ENCODE measurements at regions not wholly inside any gene's neighbourhood (a gene's known extent, or its start where the extent isn't known, plus 50 kb on each side); places are given as distances from the start of the nearest gene placed in this dataset.

DNA sequence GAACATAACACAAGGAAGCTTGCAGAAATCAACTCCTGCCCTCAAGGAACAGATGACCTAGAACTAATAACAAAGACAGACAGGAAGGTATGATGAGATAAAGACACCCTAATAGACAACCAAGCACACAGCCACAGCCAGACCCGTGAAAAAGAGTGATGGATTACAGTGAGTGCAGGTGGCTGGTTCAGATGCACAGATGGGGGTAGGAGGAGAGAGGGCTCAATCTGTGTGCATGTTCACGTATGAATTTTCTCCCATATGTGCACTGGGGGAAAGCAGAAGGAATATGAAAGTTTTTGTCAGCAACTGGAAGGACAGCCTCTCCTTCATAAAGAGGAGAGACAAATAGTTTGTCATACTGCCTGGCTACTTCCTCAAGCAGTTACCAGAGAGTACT lies 367.1 kb downstream of the PBX1 start:
- Histone ChIP-seq H3K36me3 (ENCODE audit: control insufficient read depth, insufficient read depth, low read length) (no peaks in the 10 kb centered on the region), H3K27me3 (replicated peaks; ENCODE audit: control insufficient read depth, insufficient read depth, low read length) (no peaks in the 10 kb centered on the region; the same call in 1 of the 2 replicates), H3K4me3 (replicated peaks; ENCODE audit: low read depth, low read length) (no peak overlapping the region)
- DNase-seq (ENCODE audit: extremely low read depth, insufficient read length), result no peak
- TF ChIP-seq, protein P1, sequence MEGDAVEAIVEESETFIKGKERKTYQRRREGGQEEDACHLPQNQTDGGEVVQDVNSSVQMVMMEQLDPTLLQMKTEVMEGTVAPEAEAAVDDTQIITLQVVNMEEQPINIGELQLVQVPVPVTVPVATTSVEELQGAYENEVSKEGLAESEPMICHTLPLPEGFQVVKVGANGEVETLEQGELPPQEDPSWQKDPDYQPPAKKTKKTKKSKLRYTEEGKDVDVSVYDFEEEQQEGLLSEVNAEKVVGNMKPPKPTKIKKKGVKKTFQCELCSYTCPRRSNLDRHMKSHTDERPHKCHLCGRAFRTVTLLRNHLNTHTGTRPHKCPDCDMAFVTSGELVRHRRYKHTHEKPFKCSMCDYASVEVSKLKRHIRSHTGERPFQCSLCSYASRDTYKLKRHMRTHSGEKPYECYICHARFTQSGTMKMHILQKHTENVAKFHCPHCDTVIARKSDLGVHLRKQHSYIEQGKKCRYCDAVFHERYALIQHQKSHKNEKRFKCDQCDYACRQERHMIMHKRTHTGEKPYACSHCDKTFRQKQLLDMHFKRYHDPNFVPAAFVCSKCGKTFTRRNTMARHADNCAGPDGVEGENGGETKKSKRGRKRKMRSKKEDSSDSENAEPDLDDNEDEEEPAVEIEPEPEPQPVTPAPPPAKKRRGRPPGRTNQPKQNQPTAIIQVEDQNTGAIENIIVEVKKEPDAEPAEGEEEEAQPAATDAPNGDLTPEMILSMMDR (IDR thresholded peaks at IDR 0.05; ENCODE audit: insufficient read depth, low read length, poor library complexity, severe bottlenecking), result no peak

DNA sequence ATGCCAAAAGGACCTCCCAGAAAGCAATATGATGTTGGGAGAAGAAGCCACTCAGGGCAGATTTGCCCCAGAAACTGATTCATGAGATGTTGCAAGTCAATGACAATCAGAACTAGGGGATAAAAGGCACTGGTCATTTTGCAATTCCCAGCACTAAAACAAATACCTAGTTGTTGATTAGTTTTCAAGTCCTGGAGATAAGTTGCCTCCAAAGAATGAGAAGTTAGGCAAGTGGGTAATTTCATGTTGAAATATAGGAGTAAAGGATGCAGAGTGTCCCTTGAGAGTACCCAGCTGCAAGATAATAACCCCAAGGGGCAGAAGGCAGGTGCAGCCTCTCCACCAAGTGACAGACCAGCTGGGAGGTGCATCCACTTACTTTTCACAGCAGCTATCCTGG lies 363.6 kb downstream of the PBX1 start:
- no peak for DNase-seq (ENCODE audit: extremely low read depth, insufficient read length)
- TF ChIP-seq, protein P1 (IDR thresholded peaks at IDR 0.05; ENCODE audit: insufficient read depth, low read length, poor library complexity, severe bottlenecking), result no peak
- H3K36me3 ChIP-seq (ENCODE audit: control insufficient read depth, insufficient read depth, low read length), result no peaks in the 10 kb centered on the region
- H3K4me3 ChIP-seq (replicated peaks; ENCODE audit: low read depth, low read length), result no peak overlapping the region
- no peaks in the 10 kb centered on the region; the same call in 1 of the 2 replicates for H3K27me3 ChIP-seq (replicated peaks; ENCODE audit: control insufficient read depth, insufficient read depth, low read length)

- no peak for DNase-seq (ENCODE audit: extremely low read depth, insufficient read length)
- Histone ChIP-seq H3K36me3 (ENCODE audit: control insufficient read depth, insufficient read depth, low read length) (no peaks in the 10 kb centered on the region), H3K4me3 (replicated peaks; ENCODE audit: low read depth, low read length) (no peak overlapping the region), H3K27me3 (replicated peaks; ENCODE audit: control insufficient read depth, insufficient read depth, low read length) (no peaks in the 10 kb centered on the region)
- TF ChIP-seq, protein P1 (IDR thresholded peaks at IDR 0.05; ENCODE audit: insufficient read depth, low read length, poor library complexity, severe bottlenecking), result no peak
These were observed 362.5 kb downstream of the PBX1 start for GRCh38 chr1:164921493-164921892.

GRCh38 chr1:164918140-164918539 lies 359.2 kb downstream of the PBX1 start:
- no peaks in the 10 kb centered on the region; the same call in 1 of the 2 replicates for H3K27me3 ChIP-seq (replicated peaks; ENCODE audit: control insufficient read depth, insufficient read depth, low read length)
- no peaks in the 10 kb centered on the region for H3K36me3 ChIP-seq (ENCODE audit: control insufficient read depth, insufficient read depth, low read length)
- H3K4me3 ChIP-seq (replicated peaks; ENCODE audit: low read depth, low read length), result no peak overlapping the region
- DNase-seq (ENCODE audit: extremely low read depth, insufficient read length), result no peak
- TF ChIP-seq, protein P1 (IDR thresholded peaks at IDR 0.05; ENCODE audit: insufficient read depth, low read length, poor library complexity, severe bottlenecking), result no peak

GRCh38 chr1:164914208-164914607 lies 355.2 kb downstream of the PBX1 start:
- TF ChIP-seq, protein P1 (IDR thresholded peaks at IDR 0.05; ENCODE audit: insufficient read depth, low read length, poor library complexity, severe bottlenecking), result no peak
- no peak for DNase-seq (ENCODE audit: extremely low read depth, insufficient read length)
- H3K27me3 ChIP-seq (replicated peaks; ENCODE audit: control insufficient read depth, insufficient read depth, low read length), result no peaks in the 10 kb centered on the region; the same call in 1 of the 2 replicates
- no peaks in the 10 kb centered on the region for H3K36me3 ChIP-seq (ENCODE audit: control insufficient read depth, insufficient read depth, low read length)
- H3K4me3 ChIP-seq (replicated peaks; ENCODE audit: low read depth, low read length), result no peak overlapping the region

DNA sequence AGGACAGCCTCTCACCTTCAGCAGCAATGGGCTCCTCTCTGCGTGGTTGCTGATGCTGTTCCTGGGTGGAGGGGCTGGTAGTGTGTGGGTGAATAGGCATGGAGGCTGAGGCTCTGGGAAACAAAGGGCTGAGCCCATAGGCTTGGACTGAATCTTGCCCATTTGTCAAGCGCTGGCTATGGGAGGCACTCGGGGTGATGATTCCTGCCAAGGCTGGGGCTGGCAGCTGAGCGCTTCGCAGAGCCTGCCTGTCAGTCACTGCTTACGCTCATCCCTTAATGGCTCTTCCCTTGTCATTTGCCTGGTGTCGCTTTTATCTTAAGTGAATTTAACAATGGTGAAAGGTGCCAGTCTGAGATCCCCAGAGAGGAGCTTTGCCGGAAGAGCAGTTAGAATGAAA lies 353.3 kb downstream of the PBX1 start:
- no peak overlapping the region for H3K4me3 ChIP-seq (replicated peaks; ENCODE audit: low read depth, low read length)
- DNase-seq (ENCODE audit: extremely low read depth, insufficient read length), result no peak

More for the DNA sequence above, 353.3 kb downstream of the PBX1 start:
- H3K27me3 ChIP-seq (replicated peaks; ENCODE audit: control insufficient read depth, insufficient read depth, low read length), result no peaks in the 10 kb centered on the region; the same call in 1 of the 2 replicates
- TF ChIP-seq, protein P1 (IDR thresholded peaks at IDR 0.05; ENCODE audit: insufficient read depth, low read length, poor library complexity, severe bottlenecking), result no peak
- no peaks in the 10 kb centered on the region for H3K36me3 ChIP-seq (ENCODE audit: control insufficient read depth, insufficient read depth, low read length)

All from GM06990 (cell line).